WTC11 (cell line): ENCODE measurements at regions not wholly inside any gene's neighbourhood (a gene's known extent, or its start where the extent isn't known, plus 50 kb on each side); places are given as distances from the start of the nearest gene placed in this dataset.

Source experiments
- ATAC-seq: fragments of 200-7000 bp; cut with Tn5 transposase; 2 replicates; pipeline ENCODE4 v1.10.0; 2021; ENCODE audit warnings: mild to moderate bottlenecking, moderate library complexity
- CTCF ChIA-PET: fragments of 300-600 bp; sonication (Branson Sonifier 250); formaldehyde crosslinking; loops from one replicate; lab custom pipeline; 2021; ENCODE audit warnings: antibody characterized with exemption; lab: Charles Lee
- POLR2A ChIA-PET: fragments of 350-600 bp; sonication (Branson Sonifier 250); formaldehyde crosslinking; loops from one replicate; lab custom pipeline; 2021; ENCODE audit warnings: antibody characterized with exemption; lab: Charles Lee
- DNase-seq: peaks from one replicate; pipeline ENCODE4 v3.0.0; 2021; ENCODE audit warnings: low spot score
- H3K27ac Mint-ChIP-seq: 2 replicates; pipeline ENCODE4 v1.8.0; 2021; ENCODE audit warnings: mixed read lengths
- H3K27me3 Mint-ChIP-seq: 2 replicates; pipeline ENCODE4 v1.8.0; 2021; ENCODE audit warnings: low read depth, mild to moderate bottlenecking, moderate library complexity, mixed read lengths
- H3K36me3 Mint-ChIP-seq: 2 replicates; pipeline ENCODE4 v1.8.0; 2021; ENCODE audit warnings: mixed read lengths
- H3K4me1 Mint-ChIP-seq: 2 replicates; pipeline ENCODE4 v1.8.0; 2022; ENCODE audit warnings: mixed read lengths
- H3K4me3 Mint-ChIP-seq: 2 replicates; pipeline ENCODE4 v1.8.0; 2021; ENCODE audit warnings: mild to moderate bottlenecking, moderate library complexity, mixed read lengths
- H3K9me3 Mint-ChIP-seq: 2 replicates; pipeline ENCODE4 v1.8.0; 2021; ENCODE audit warnings: mixed read lengths
- ATF3 ChIP-seq: sonication (generic); formaldehyde crosslinking; conservative IDR thresholded peaks from 2 replicates; pipeline ENCODE4 v1.8.1; 2022; ENCODE audit warnings: mild to moderate bottlenecking, missing genetic modification reagents
- ATF6 ChIP-seq: sonication (generic); formaldehyde crosslinking; IDR thresholded peaks from 2 replicates; pipeline ENCODE4 v1.8.1; 2023; ENCODE audit warnings: mild to moderate bottlenecking, missing genetic modification reagents
- CDX4 ChIP-seq: fragments of 250-450 bp; sonication (Bioruptor Pico); IDR thresholded peaks from 2 replicates; pipeline ENCODE4 v1.9.0; 2021; ENCODE audit warnings: moderate library complexity, mild to moderate bottlenecking, inconsistent platforms, borderline replicate concordance
- CTCF ChIP-seq: fragments of 200-600 bp; IDR thresholded peaks from 2 replicates; pipeline ENCODE4 v1.8.0; 2022; ENCODE audit warnings: antibody characterized with exemption
- E2F4 ChIP-seq: sonication (generic); formaldehyde crosslinking; IDR thresholded peaks from 2 replicates; pipeline ENCODE4 v1.8.1; 2022; ENCODE audit warnings: low read depth, mild to moderate bottlenecking, moderate library complexity, missing genetic modification reagents, borderline replicate concordance
- ETV6 ChIP-seq: sonication (generic); formaldehyde crosslinking; IDR thresholded peaks from 2 replicates; pipeline ENCODE4 v1.8.1; 2022; ENCODE audit warnings: mild to moderate bottlenecking, missing genetic modification reagents
- GABPB1 ChIP-seq: sonication (generic); formaldehyde crosslinking; IDR thresholded peaks from 2 replicates; pipeline ENCODE4 v1.8.1; 2023; ENCODE audit warnings: mild to moderate bottlenecking, missing genetic modification reagents
- GTF2I ChIP-seq: fragments of 250-450 bp; sonication (Bioruptor Pico); conservative IDR thresholded peaks from 2 replicates; pipeline ENCODE4 v1.4.0; 2021; ENCODE audit warnings: mild to moderate bottlenecking
- HMGA2 ChIP-seq: fragments of 250-450 bp; sonication (Bioruptor Pico); IDR thresholded peaks from 2 replicates; pipeline ENCODE4 v1.4.0; 2021; ENCODE audit warnings: mild to moderate bottlenecking, moderate library complexity
- JAZF1 ChIP-seq: fragments of 250-450 bp; sonication (Bioruptor Pico); IDR thresholded peaks from 2 replicates; pipeline ENCODE4 v1.9.0; 2021; ENCODE audit warnings: moderate library complexity, mild to moderate bottlenecking, inconsistent platforms
- KAT7 ChIP-seq: sonication (generic); formaldehyde crosslinking; IDR thresholded peaks from 2 replicates; pipeline ENCODE4 v1.8.1; 2023; ENCODE audit warnings: missing genetic modification reagents, mild to moderate bottlenecking, borderline replicate concordance
- MAX ChIP-seq: sonication (generic); formaldehyde crosslinking; IDR thresholded peaks from 2 replicates; pipeline ENCODE4 v1.8.0; 2022; ENCODE audit warnings: mild to moderate bottlenecking, missing genetic modification reagents
- MXD4 ChIP-seq: fragments of 250-450 bp; sonication (Bioruptor Pico); IDR thresholded peaks from 2 replicates; pipeline ENCODE4 v1.8.0; 2021; ENCODE audit warnings: mild to moderate bottlenecking, moderate library complexity, borderline replicate concordance
- NFE2L1 ChIP-seq: sonication (generic); formaldehyde crosslinking; IDR thresholded peaks from 2 replicates; pipeline ENCODE4 v1.8.1; 2023; ENCODE audit warnings: missing genetic modification reagents
- NR2C2 ChIP-seq: sonication (generic); formaldehyde crosslinking; IDR thresholded peaks from 2 replicates; pipeline ENCODE4 v1.8.0; 2022; ENCODE audit warnings: mild to moderate bottlenecking, missing genetic modification reagents
- PRRX2 ChIP-seq: fragments of 250-450 bp; sonication (Bioruptor Pico); IDR thresholded peaks from 2 replicates; pipeline ENCODE4 v1.8.0; 2021; ENCODE audit warnings: mild to moderate bottlenecking
- RORB ChIP-seq: fragments of 250-450 bp; sonication (Bioruptor Pico); IDR thresholded peaks from 2 replicates; pipeline ENCODE4 v1.9.0; 2021; ENCODE audit warnings: mild to moderate bottlenecking
- SMAD4 ChIP-seq: sonication (generic); formaldehyde crosslinking; IDR thresholded peaks from 2 replicates; pipeline ENCODE4 v1.8.0; 2022; ENCODE audit warnings: mild to moderate bottlenecking, missing genetic modification reagents
- SP1 ChIP-seq: sonication (generic); formaldehyde crosslinking; conservative IDR thresholded peaks from 2 replicates; pipeline ENCODE4 v1.8.1; 2022; ENCODE audit warnings: missing genetic modification reagents
- STAT6 ChIP-seq: sonication (generic); formaldehyde crosslinking; conservative IDR thresholded peaks from 2 replicates; pipeline ENCODE4 v1.8.1; 2023; ENCODE audit warnings: mild to moderate bottlenecking, low read depth, missing genetic modification reagents, moderate library complexity
- USF1 ChIP-seq: sonication (generic); formaldehyde crosslinking; IDR thresholded peaks from 2 replicates; pipeline ENCODE4 v1.8.0; 2022; ENCODE audit warnings: mild to moderate bottlenecking, missing genetic modification reagents
- ZNF671 ChIP-seq: fragments of 250-450 bp; sonication (Bioruptor Pico); IDR thresholded peaks from 2 replicates; pipeline ENCODE4 v1.8.0; 2021; ENCODE audit warnings: mild to moderate bottlenecking

- H3K36me3 Mint-ChIP-seq, result no peaks in the 10 kb centered on the region
- TF ChIP-seq NFE2L1 (CRISPR knock-in tag) (no peak), MAX (no peak), KAT7 (no peak), MXD4 (CRISPR knock-in tag) (no peak), SP1 (CRISPR knock-in tag) (no peak), NR2C2 (no peak)
- H3K4me3 Mint-ChIP-seq, result no peak overlapping the region
- CTCF ChIA-PET, result no interaction called here
- H3K4me1 Mint-ChIP-seq, result no peaks in the 10 kb centered on the region
- POLR2A ChIA-PET, result no interaction called here
- no peak for DNase-seq
- no peak for ATAC-seq
- no peaks in the 10 kb centered on the region for H3K27me3 Mint-ChIP-seq
- H3K27ac Mint-ChIP-seq, result no peak overlapping the region
- H3K9me3 Mint-ChIP-seq, result no peaks in the 10 kb centered on the region
Measured at GRCh38 chr2:145137901-145138300, 618.0 kb upstream of the ZEB2 start.

GRCh38 chr2:145137211-145137610, 617.3 kb upstream of the ZEB2 start:
- H3K9me3 Mint-ChIP-seq, result no peaks in the 10 kb centered on the region
- no peak overlapping the region for H3K27ac Mint-ChIP-seq
- no peaks in the 10 kb centered on the region for H3K36me3 Mint-ChIP-seq
- H3K4me1 Mint-ChIP-seq, result no peaks in the 10 kb centered on the region
- no peak overlapping the region for H3K4me3 Mint-ChIP-seq
- no peak for DNase-seq
- no peaks in the 10 kb centered on the region for H3K27me3 Mint-ChIP-seq
- ChIA-PET CTCF (no interaction called here), POLR2A (no interaction called here)
- TF ChIP-seq RORB, result no peak
- no peak for TF ChIP-seq ATF6 (CRISPR knock-in tag)
- TF ChIP-seq ZNF671, result no peak
- TF ChIP-seq CDX4, result no peak
- no peak for TF ChIP-seq SMAD4 (CRISPR knock-in tag)
- TF ChIP-seq CTCF, result no peak
- no peak for TF ChIP-seq HMGA2
- no peak for TF ChIP-seq E2F4
- no peak for TF ChIP-seq GTF2I (CRISPR knock-in tag)
- TF ChIP-seq ETV6 (CRISPR knock-in tag), result no peak
- TF ChIP-seq PRRX2 (CRISPR knock-in tag), result no peak
- no peak for TF ChIP-seq GABPB1 (CRISPR knock-in tag)
- TF ChIP-seq ATF3 (CRISPR knock-in tag), result no peak
- TF ChIP-seq MAX, result no peak
- no peak for TF ChIP-seq STAT6 (CRISPR knock-in tag)
- TF ChIP-seq JAZF1 (CRISPR knock-in tag), result no peak
- TF ChIP-seq USF1 (CRISPR knock-in tag), result no peak
- no peak for ATAC-seq
